Ectodermal cell (in vitro differentiated cells): ENCODE measurements at regions not wholly inside any gene's neighbourhood (a gene's known extent, or its start where the extent isn't known, plus 50 kb on each side); places are given as distances from the start of the nearest gene placed in this dataset.

ENCODE experiments used
- H3K27ac ChIP-seq: 2 replicates; pipeline ENCODE4 v1.7.0; 2013; ENCODE audit warnings: mild to moderate bottlenecking, low read depth, low read length; ENCODE audit not compliant: insufficient read depth, poor library complexity, severe bottlenecking
- H3K27me3 ChIP-seq: 2 replicates; pipeline ENCODE4 v1.7.0; 2013; ENCODE audit warnings: mild to moderate bottlenecking, low read length; ENCODE audit not compliant: insufficient read depth, control insufficient read depth, poor library complexity, severe bottlenecking
- H3K36me3 ChIP-seq: one replicate; pipeline ENCODE4 v1.7.0; 2013; ENCODE audit warnings: low read length; ENCODE audit not compliant: control insufficient read depth, insufficient read depth
- H3K4me1 ChIP-seq: one replicate; pipeline ENCODE4 v1.7.0; 2013; ENCODE audit warnings: low read length; ENCODE audit not compliant: control insufficient read depth, insufficient read depth
- H3K4me3 ChIP-seq: 2 replicates; pipeline ENCODE4 v1.7.0; 2013; ENCODE audit warnings: low read depth, low read length, control low read depth; ENCODE audit not compliant: insufficient read depth
- H3K9me3 ChIP-seq: 2 replicates; pipeline ENCODE4 v1.7.0; 2013; ENCODE audit warnings: mild to moderate bottlenecking, low read length, moderate library complexity; ENCODE audit not compliant: control insufficient read depth
- WGBS, 2 experiments: methylation state at CpG; one replicate each; pipeline ENCODE4 v1.1.7; 2013; ENCODE audit warnings: missing lambda C conversion rate in 2 of 2; 5-methylcytosine and 5-hydroxymethylcytosine counted together

- no peaks in the 10 kb centered on the region for H3K9me3 ChIP-seq
- H3K36me3 ChIP-seq: no peaks in the 10 kb centered on the region
- WGBS, 2 experiments: 96 to 100% methylated on average over 2 of the region's 3 CpGs
- no peak overlapping the region for H3K4me3 ChIP-seq
- H3K27me3 ChIP-seq: no peaks in the 10 kb centered on the region
- H3K4me1 ChIP-seq: no peaks in the 10 kb centered on the region
- no peak overlapping the region for H3K27ac ChIP-seq
These were observed 1233.3 kb upstream of the SEL1L start for GRCh38 chr14:82766996-82767395.

- H3K27ac ChIP-seq: no peak overlapping the region
- no peak overlapping the region for H3K4me3 ChIP-seq
- 98 to 99% methylated on average over 1 of the region's 1 CpG for WGBS, 2 experiments
- no peaks in the 10 kb centered on the region for H3K36me3 ChIP-seq
- H3K9me3 ChIP-seq: no peaks in the 10 kb centered on the region
- no peaks in the 10 kb centered on the region for H3K4me1 ChIP-seq
- H3K27me3 ChIP-seq: no peaks in the 10 kb centered on the region
These were observed 1243.3 kb upstream of the SEL1L start for GRCh38 chr14:82776958-82777357.

GRCh38 chr14:82778008-82778590 is 1244.4 kb upstream of the SEL1L start:
- H3K27ac ChIP-seq: no peak overlapping the region
- 89 to 100% methylated on average over 1 of the region's 1 CpG for WGBS, 2 experiments
- no peak overlapping the region for H3K4me3 ChIP-seq
- H3K27me3 ChIP-seq: no peaks in the 10 kb centered on the region
- H3K9me3 ChIP-seq: no peaks in the 10 kb centered on the region
- H3K4me1 ChIP-seq: no peaks in the 10 kb centered on the region
- no peaks in the 10 kb centered on the region for H3K36me3 ChIP-seq

GRCh38 chr14:82778601-82779000 is 1244.9 kb upstream of the SEL1L start:
- 88 to 93% methylated on average over 2 to 3 of the region's 3 CpGs for WGBS, 2 experiments
- H3K36me3 ChIP-seq: no peaks in the 10 kb centered on the region
- H3K4me3 ChIP-seq: no peak overlapping the region
- no peaks in the 10 kb centered on the region for H3K9me3 ChIP-seq
- no peaks in the 10 kb centered on the region for H3K4me1 ChIP-seq
- H3K27me3 ChIP-seq: no peaks in the 10 kb centered on the region
- H3K27ac ChIP-seq: no peak overlapping the region

- Histone ChIP-seq H3K27ac (no peak overlapping the region), H3K4me1 (no peaks in the 10 kb centered on the region), H3K27me3 (no peaks in the 10 kb centered on the region), H3K4me3 (no peak overlapping the region), H3K36me3 (no peaks in the 10 kb centered on the region), H3K9me3 (no peaks in the 10 kb centered on the region)
- 90 to 94% methylated on average over 4 of the region's 4 CpGs for WGBS, 2 experiments
These were observed 1245.6 kb upstream of the SEL1L start for GRCh38 chr14:82779301-82779700.

GRCh38 chr14:82785756-82786482 is 1252.3 kb upstream of the SEL1L start:
- Histone ChIP-seq H3K4me3 (no peak overlapping the region), H3K27me3 (no peaks in the 10 kb centered on the region), H3K27ac (no peak overlapping the region), H3K36me3 (no peaks in the 10 kb centered on the region), H3K9me3 (no peaks in the 10 kb centered on the region), H3K4me1 (no peaks in the 10 kb centered on the region)
- 92% methylated on average over 1 of the region's 1 CpG; no CpG with 5 or more reads in 1 of the 2 experiments for WGBS, 2 experiments

- WGBS, 2 experiments: 88 to 100% methylated on average over 2 of the region's 3 CpGs
These were observed 1252.8 kb upstream of the SEL1L start for GRCh38 chr14:82786483-82786880.

GRCh38 chr14:82796086-82796485 is 1262.4 kb upstream of the SEL1L start:
- Histone ChIP-seq H3K4me1 (no peaks in the 10 kb centered on the region), H3K36me3 (no peaks in the 10 kb centered on the region), H3K27ac (no peak overlapping the region), H3K4me3 (no peak overlapping the region), H3K27me3 (no peaks in the 10 kb centered on the region), H3K9me3 (no peaks in the 10 kb centered on the region)
- 85 to 93% methylated on average over 4 of the region's 4 CpGs for WGBS, 2 experiments

More at GRCh38 chr14:82786483-82786880, 1252.8 kb upstream of the SEL1L start:
- Histone ChIP-seq H3K4me1 (no peaks in the 10 kb centered on the region), H3K27me3 (no peaks in the 10 kb centered on the region), H3K4me3 (no peak overlapping the region), H3K27ac (no peak overlapping the region), H3K36me3 (no peaks in the 10 kb centered on the region), H3K9me3 (no peaks in the 10 kb centered on the region)

- Histone ChIP-seq H3K4me3 (no peak overlapping the region), H3K27me3 (no peaks in the 10 kb centered on the region), H3K4me1 (no peaks in the 10 kb centered on the region), H3K36me3 (no peaks in the 10 kb centered on the region), H3K9me3 (no peaks in the 10 kb centered on the region), H3K27ac (no peak overlapping the region)
- WGBS, 2 experiments: no CpG with 5 or more reads among the region's 1 CpG
These were observed 1264.6 kb upstream of the SEL1L start for GRCh38 chr14:82798276-82798675.

- Histone ChIP-seq H3K4me1 (no peaks in the 10 kb centered on the region), H3K36me3 (no peaks in the 10 kb centered on the region)
- 57 to 59% methylated on average over 5 to 7 of the region's 7 CpGs for WGBS, 2 experiments
These were observed 1272.5 kb upstream of the SEL1L start for GRCh38 chr14:82805892-82806825.

More at GRCh38 chr14:82805892-82806825, 1272.5 kb upstream of the SEL1L start:
- no peak overlapping the region for H3K27ac ChIP-seq
- no peak overlapping the region for H3K4me3 ChIP-seq
- no peaks in the 10 kb centered on the region for H3K9me3 ChIP-seq
- H3K27me3 ChIP-seq: no peaks in the 10 kb centered on the region
